ENCODE measurements at regions not wholly inside any gene's neighbourhood (a gene's known extent, or its start where the extent isn't known, plus 50 kb on each side); places are given as distances from the start of the nearest gene placed in this dataset.

DNA sequence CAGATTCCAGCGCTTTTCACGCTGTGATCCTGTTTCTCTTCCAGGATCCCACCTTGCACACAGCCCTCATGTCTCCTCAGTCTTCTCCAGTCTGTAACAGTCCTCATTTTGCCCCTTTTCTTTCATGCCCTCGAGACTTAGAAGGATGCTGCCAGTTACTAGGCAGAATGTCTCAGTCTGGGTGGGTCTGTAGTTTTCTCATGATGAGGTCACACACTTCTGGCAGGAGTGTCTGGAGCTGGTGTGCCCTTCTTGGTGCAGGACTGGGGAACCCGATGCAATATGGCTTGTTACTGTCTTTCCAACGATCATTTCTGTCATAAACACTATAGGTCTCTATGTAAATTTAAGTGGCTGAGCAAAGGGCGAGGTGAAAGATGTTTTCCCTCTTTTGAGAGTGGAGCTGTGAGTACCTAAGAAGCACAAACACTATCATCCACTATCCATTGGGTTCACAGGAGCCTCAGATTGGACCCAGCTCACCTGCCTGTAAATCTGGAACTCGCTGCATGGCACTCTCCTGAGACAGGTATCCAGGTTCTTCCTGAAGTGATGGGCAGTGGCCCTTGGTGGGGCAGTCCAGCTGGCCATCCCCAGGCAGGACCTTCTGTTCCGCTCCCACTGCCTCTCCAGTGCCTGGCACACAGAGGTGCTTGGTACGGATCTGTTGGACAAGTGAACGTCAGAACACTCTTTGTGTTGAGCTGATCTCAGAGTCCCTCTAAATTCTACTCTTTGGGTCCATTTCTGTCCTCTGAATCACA is 64.3 kb upstream of the ZNF32 start:
- no peak overlapping the region for H3K4me3 ChIP-seq (ENCODE audit: low read depth, low read length)
- TF ChIP-seq, protein P1, sequence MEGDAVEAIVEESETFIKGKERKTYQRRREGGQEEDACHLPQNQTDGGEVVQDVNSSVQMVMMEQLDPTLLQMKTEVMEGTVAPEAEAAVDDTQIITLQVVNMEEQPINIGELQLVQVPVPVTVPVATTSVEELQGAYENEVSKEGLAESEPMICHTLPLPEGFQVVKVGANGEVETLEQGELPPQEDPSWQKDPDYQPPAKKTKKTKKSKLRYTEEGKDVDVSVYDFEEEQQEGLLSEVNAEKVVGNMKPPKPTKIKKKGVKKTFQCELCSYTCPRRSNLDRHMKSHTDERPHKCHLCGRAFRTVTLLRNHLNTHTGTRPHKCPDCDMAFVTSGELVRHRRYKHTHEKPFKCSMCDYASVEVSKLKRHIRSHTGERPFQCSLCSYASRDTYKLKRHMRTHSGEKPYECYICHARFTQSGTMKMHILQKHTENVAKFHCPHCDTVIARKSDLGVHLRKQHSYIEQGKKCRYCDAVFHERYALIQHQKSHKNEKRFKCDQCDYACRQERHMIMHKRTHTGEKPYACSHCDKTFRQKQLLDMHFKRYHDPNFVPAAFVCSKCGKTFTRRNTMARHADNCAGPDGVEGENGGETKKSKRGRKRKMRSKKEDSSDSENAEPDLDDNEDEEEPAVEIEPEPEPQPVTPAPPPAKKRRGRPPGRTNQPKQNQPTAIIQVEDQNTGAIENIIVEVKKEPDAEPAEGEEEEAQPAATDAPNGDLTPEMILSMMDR (IDR thresholded peaks at IDR 0.05; ENCODE audit: insufficient read depth, low read depth, low read length, missing control alignments): no peak

DNA sequence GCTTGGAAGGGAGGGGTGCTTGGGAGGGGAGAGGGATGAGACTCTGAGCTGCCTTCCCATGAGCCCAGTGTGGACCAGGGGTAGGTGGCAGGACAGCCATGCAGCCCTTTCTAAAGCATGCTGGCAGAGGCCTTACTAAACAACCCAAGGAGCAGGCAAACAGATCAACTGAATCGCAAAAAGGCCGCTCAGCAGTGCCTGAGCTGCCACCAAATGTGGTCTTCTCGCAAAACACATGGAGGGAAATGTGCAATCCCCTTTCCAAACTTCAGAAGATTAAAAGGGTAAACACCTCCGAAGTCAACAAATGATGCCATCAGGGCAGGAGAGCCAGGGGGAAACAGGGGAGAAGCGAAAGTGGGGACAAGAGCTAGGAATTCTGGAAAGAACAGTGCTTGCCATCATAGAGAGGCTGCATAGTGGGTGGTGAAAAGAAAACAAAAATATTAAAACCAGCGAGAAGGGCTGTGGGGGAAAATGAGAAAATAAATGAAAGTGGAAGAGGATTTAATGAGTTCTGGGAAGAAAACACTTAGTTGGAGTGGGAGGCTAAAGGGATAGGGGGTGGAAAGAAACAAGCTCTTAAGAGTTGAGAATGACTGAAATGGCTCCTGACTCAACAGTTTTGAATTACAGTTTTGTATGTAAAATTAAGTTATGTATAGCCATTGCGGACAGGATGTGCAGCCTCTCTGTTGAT is 62.2 kb upstream of the ZNF32 start:
- no peak overlapping the region for H3K4me3 ChIP-seq (ENCODE audit: low read depth, low read length)
- TF ChIP-seq, protein P1 (IDR thresholded peaks at IDR 0.05; ENCODE audit: insufficient read depth, low read depth, low read length, missing control alignments): no peak
- DNase-seq (ENCODE audit: low read depth): no peak

More for the DNA sequence above, 64.3 kb upstream of the ZNF32 start:
- no peak for DNase-seq (ENCODE audit: low read depth)

DNA sequence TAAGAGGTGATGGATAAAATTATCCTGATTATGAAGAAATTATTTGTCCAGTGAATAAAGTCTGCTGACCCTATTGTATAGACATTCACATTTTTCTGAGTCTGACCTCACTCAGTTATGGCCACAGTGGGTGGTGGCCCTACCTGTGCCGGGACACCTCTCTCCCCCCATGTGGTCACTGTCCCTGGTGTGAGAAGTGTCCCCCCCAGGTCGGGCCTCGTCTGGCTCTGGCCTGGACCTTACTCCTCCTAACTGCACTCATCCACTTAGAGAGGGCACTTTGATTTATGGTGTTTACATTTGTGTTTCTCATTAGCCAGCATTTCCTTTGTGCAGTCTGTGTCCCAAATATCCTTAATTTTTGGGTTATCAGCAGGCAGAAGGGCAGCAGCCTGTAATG is 59.6 kb upstream of the ZNF32 start:
- no peak for DNase-seq (ENCODE audit: low read depth)
- no peak overlapping the region for H3K4me3 ChIP-seq (ENCODE audit: low read depth, low read length)
- TF ChIP-seq, protein P1 (IDR thresholded peaks at IDR 0.05; ENCODE audit: insufficient read depth, low read depth, low read length, missing control alignments): no peak

DNA sequence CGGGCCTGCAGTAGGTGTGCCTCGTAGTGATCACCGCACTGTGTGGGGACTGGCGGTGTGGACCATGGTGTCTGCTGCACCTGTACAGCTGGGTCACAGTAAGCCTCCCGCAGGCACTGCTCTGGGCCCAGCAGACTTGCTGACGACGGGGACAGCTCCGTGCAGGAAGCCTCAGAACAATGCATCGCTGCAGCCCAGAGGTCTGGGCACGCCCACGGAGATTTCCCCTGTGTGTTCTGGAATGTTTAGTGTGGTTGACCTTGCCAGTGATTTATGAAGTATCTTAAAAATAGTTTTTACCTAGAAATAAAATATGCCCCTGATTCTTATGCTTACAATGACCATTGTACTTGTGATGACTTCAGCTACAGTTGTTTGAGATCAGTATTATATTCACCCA is 59.1 kb upstream of the ZNF32 start:
- no peak for DNase-seq (ENCODE audit: low read depth)
- TF ChIP-seq, protein P1 (IDR thresholded peaks at IDR 0.05; ENCODE audit: insufficient read depth, low read depth, low read length, missing control alignments): no peak

DNA sequence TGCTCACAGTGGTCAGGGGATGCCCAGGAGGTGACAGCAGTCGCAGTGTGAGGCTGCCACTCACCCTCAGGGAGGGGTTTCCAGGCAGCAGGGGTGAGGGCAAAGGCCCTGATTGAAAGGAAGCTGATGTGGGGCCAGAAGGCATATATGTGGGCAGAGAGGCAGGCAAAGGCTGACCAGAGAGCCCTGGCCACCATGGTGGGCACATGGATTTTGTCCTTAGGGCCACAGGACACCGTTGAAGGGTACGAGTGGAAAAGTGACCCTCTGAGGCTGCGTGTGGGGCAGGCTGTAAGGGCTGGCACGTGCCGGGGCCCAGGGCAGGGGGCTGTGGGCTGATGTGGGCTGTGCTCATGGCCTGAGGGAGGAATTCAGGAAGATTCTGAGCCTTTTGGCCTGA is 57.5 kb upstream of the ZNF32 start:
- DNase-seq (ENCODE audit: low read depth): no peak
- H3K4me3 ChIP-seq (ENCODE audit: low read depth, low read length): no peak overlapping the region
- TF ChIP-seq, protein P1 (IDR thresholded peaks at IDR 0.05; ENCODE audit: insufficient read depth, low read depth, low read length, missing control alignments): no peak

More for the DNA sequence above, 59.1 kb upstream of the ZNF32 start:
- no peak overlapping the region for H3K4me3 ChIP-seq (ENCODE audit: low read depth, low read length)

DNA sequence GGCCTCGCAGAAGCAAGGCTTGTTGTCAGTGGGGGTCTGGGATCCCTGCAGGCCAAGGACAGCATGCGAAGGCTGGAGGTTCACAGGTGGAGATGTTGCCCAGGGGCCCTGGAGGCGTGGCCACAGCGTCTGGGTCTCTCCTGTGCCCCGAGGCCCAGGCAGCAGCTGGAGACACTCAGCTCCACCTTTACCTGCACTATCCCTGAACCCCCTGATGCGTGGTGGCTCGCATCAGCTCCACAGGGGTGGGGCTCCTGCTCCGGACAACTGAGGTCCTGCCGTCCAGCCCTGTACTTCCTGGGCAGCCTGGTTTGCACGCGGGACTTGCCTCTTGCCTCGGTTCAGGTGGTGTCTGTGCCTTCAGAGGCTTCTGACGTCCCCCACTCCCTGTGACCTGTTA is 54.6 kb upstream of the ZNF32 start:
- no peak for DNase-seq (ENCODE audit: low read depth)
- no peak overlapping the region for H3K4me3 ChIP-seq (ENCODE audit: low read depth, low read length)
- TF ChIP-seq, protein P1 (IDR thresholded peaks at IDR 0.05; ENCODE audit: insufficient read depth, low read depth, low read length, missing control alignments): no peak

Measured in GM12865 (cell line).